Activated T-cell treated with anti-CD3 and anti-CD28 coated beads, Interleukin-2, amount 50 U/mL, for 4 hours (primary cell): ENCODE measurements at regions not wholly inside any gene's neighbourhood (a gene's known extent, or its start where the extent isn't known, plus 50 kb on each side); places are given as distances from the start of the nearest gene placed in this dataset.

Source experiments
- ATAC-seq, 2 donors: fragments of 200-7000 bp; cut with Tn5 transposase; one replicate each; pipeline ENCODE4 v1.10.0; 2021
- DNase-seq: peaks from one replicate; pipeline ENCODE4 v3.0.0-alpha.2; 2020
- H3K27me3 Mint-ChIP-seq: one replicate; pipeline ENCODE4 v1.8.0; 2021; ENCODE audit warnings: low read depth, mixed read lengths
- H3K36me3 Mint-ChIP-seq: one replicate; pipeline ENCODE4 v1.8.0; 2022; ENCODE audit warnings: mixed read lengths; ENCODE audit not compliant: insufficient read depth
- H3K4me1 Mint-ChIP-seq: one replicate; pipeline ENCODE4 v1.8.0; 2021; ENCODE audit warnings: low read depth, mixed read lengths
- H3K4me3 Mint-ChIP-seq: one replicate; pipeline ENCODE4 v1.8.0; 2021; ENCODE audit warnings: mild to moderate bottlenecking, moderate library complexity, mixed read lengths
- H3K9me3 Mint-ChIP-seq: one replicate; pipeline ENCODE4 v1.8.0; 2021; ENCODE audit warnings: mixed read lengths

DNA sequence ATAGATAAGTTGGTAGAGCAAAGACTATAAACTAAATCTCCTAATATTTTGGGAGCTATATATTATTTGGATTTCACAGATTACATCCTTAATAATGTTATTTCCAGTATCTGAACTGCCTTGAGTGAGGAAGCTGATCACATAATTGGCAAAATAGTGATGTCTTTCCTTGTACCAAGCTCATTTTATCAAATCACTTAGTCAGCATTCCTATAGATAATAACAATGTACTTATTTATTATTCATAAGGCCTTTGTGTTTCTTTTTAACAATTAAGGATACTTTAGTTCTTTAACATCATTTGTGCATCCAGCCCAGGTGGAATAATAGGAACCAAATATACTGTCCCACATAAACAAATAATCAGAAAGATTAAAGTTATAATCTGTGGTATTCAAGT lies 1093.6 kb downstream of the PCDH18 start:
- ATAC-seq: no peak
- Mint-ChIP-seq H3K27me3 (no peaks in the 10 kb centered on the region), H3K4me1 (no peaks in the 10 kb centered on the region), H3K4me3 (no peak overlapping the region), H3K9me3 (no peaks in the 10 kb centered on the region), H3K36me3 (no peaks in the 10 kb centered on the region)
- DNase-seq: no peak

DNA sequence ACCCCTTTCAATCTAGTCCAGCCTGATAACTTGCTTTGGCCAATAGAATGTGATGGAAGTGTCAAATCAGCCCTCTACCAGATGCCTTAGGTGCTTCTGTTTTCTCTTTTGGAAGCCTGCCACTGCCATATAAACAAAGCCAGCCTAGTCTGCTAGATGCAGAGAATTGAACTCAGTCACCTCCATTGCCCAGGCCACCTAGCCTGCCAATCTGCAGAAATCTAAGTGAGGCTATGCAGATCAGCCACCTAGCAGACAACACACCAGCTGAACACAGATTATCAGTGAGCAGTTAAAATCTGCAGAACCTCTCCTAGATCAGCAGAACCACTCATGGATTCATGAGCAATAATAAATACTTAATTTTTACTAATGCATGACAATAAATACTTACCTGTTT lies 1108.2 kb downstream of the PCDH18 start:
- Mint-ChIP-seq H3K9me3 (peaks cover 9% of the 10 kb centered on the region), H3K4me3 (no peak overlapping the region), H3K27me3 (no peaks in the 10 kb centered on the region), H3K4me1 (no peaks in the 10 kb centered on the region), H3K36me3 (no peaks in the 10 kb centered on the region)
- ATAC-seq: no peak
- DNase-seq: no peak

DNA sequence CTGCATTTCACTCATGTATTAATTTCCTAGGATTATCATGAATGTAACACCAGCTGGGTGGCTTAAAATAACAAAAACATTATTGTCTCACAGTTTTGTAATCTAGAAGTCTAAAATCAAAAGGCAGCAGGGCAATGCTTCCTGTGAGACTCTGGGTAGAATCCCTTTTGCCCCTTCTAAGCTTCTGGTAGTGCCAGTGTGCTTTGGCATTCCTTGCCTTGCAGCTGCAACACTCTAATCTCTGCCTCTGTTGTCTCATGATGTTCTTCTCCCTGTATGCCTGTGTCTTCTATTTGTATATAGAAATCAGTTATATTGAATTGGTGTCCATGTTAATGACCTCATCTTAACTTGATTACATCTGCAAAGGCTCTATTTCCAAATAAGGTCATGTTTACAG lies 1117.3 kb downstream of the PCDH18 start:
- ATAC-seq (no peak), DNase-seq (no peak)
- peaks cover 7% of the 10 kb centered on the region for H3K9me3 Mint-ChIP-seq
- H3K4me3 Mint-ChIP-seq: no peak overlapping the region
- no peaks in the 10 kb centered on the region for H3K27me3 Mint-ChIP-seq
- H3K4me1 Mint-ChIP-seq: no peaks in the 10 kb centered on the region
- no peaks in the 10 kb centered on the region for H3K36me3 Mint-ChIP-seq

DNA sequence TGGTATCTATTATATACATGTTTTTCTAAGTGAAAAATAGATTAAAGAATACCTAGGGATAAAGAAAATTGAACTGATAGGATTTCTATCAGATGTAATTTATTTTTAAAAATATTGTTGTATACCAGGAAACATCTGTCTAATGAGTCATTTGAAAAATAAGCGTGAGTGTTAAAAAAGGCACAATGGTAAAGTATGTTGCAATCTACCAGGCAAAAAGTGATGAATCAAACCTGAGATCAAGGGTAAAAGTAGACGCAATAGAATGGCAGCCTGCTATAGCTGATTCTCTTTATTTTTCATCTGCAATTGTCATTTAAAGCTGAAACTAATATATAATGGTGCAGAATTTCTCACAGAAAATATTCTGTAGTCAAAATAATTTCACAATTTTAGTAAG lies 1119.6 kb downstream of the PCDH18 start:
- Mint-ChIP-seq H3K4me1 (no peaks in the 10 kb centered on the region), H3K9me3 (peaks cover 7% of the 10 kb centered on the region), H3K4me3 (no peak overlapping the region), H3K27me3 (no peaks in the 10 kb centered on the region), H3K36me3 (no peaks in the 10 kb centered on the region)
- ATAC-seq: no peak
- no peak for DNase-seq

DNA sequence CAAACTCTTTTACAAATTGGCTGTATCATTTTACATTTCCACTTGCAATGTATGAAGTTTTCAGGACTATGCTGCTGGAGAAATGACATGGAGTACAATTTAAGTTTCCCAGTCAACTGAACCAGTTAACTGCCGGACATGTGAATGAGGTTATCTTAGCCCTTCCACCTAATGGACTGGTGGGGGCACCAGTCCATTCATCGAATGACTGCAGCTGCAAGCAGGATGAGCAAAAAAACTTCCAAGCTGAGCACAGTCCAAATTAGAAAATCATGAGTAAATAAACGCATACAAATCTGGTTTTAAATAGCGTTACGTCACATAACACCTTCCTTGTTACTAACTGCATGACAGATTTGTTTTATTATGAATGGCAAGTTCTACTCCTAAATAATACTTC lies 1131.5 kb downstream of the PCDH18 start:
- Mint-ChIP-seq H3K4me3 (no peak overlapping the region), H3K27me3 (no peaks in the 10 kb centered on the region), H3K9me3 (peaks cover 10% of the 10 kb centered on the region), H3K36me3 (no peaks in the 10 kb centered on the region), H3K4me1 (no peaks in the 10 kb centered on the region)
- ATAC-seq (no peak), DNase-seq (no peak)

DNA sequence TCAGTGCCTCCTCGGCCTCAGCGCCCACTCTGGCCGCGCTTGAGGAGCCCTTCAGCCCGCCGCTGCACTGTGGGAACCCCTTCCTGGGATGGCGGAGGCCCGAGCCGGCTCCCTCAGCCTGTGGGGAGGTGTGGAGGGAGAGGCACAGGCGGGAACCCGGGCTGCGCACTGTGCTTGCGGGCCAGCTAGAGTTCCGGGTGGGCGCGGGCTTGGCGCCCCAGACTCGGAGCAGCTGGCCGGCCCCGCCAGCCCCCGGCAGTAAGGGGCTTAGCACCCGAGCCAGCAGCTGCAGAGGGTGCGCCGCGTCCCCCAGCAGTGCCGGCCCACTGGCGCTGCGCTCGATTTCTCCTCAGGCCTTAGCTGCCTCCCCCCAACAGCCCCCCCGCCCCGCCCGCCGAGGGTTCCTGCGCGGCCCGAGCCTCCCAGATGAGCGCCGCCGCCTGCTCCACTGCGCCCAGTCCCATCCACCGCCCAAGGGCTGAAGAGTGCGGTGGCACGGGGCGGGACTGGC lies 1137.0 kb downstream of the PCDH18 start:
- Mint-ChIP-seq H3K36me3 (no peaks in the 10 kb centered on the region), H3K9me3 (peaks cover 9% of the 10 kb centered on the region), H3K4me1 (no peaks in the 10 kb centered on the region), H3K27me3 (no peaks in the 10 kb centered on the region), H3K4me3 (no peak overlapping the region)
- ATAC-seq: no peak
- DNase-seq: no peak

DNA sequence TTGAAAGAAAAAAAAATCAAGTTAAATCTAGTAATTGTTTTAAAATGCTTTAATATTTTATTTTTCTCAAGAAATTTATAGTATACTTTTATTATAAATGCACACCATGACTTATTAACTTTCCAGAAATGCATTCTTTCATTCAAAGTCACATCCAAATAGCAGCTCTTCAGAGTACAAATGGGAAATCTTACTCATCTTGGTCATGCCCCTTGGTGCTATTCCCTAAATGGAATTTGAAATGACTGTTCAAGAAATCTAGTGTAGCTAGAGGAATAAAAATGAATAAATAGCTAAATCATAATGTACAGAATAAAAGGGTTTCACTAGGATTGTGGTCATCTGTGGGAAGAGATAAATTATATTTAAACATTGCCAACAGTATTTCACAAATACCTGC lies 1139.7 kb downstream of the PCDH18 start:
- no peak overlapping the region for H3K4me3 Mint-ChIP-seq
- no peak for ATAC-seq
- H3K36me3 Mint-ChIP-seq: no peaks in the 10 kb centered on the region
- H3K9me3 Mint-ChIP-seq: peaks cover 9% of the 10 kb centered on the region
- no peak for DNase-seq
- no peaks in the 10 kb centered on the region for H3K27me3 Mint-ChIP-seq
- no peaks in the 10 kb centered on the region for H3K4me1 Mint-ChIP-seq

DNA sequence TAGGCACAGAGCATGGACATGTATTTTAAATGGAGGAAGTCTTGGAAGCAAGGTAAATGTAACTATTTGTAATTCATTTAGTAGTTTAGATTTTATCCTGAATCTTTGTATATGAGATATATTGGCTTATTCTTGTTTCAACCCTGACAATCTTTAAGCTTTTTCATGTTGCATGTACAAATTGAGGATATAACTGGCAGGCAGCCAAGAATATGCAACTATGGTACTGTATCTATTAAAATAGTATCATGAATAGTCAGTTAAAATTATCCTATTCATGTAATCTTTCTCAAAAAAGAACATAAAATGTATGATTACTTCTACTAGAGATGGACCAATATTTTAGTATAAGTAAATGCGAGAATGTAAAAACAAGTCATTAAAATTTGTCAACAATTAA lies 1141.5 kb downstream of the PCDH18 start:
- Mint-ChIP-seq H3K36me3 (no peaks in the 10 kb centered on the region), H3K27me3 (no peaks in the 10 kb centered on the region), H3K9me3 (peaks cover 5% of the 10 kb centered on the region), H3K4me1 (no peaks in the 10 kb centered on the region), H3K4me3 (no peak overlapping the region)
- ATAC-seq (no peak), DNase-seq (no peak)

DNA sequence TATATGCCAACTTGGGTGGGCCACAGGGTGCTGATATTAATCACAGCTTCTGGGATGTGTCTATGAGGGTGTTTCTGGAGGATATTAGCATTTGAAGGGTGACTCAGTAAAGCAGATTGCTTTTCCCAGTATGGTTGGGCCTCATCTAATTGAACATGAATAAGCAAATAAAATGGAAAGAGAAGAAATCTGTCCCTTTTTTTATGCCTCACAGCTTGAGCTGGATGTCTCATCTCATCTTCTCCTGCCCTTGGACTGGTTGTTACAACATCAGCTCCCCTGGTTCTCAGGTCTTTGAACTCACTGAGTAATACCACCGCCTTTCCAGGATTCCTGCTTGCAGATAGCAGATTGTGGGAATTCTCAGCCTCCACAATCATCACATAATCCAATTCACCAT lies 1149.2 kb downstream of the PCDH18 start:
- no peak overlapping the region for H3K4me3 Mint-ChIP-seq
- H3K27me3 Mint-ChIP-seq: no peaks in the 10 kb centered on the region
- ATAC-seq (no peak), DNase-seq (no peak)
- no peaks in the 10 kb centered on the region for H3K4me1 Mint-ChIP-seq
- no peaks in the 10 kb centered on the region for H3K9me3 Mint-ChIP-seq
- H3K36me3 Mint-ChIP-seq: no peaks in the 10 kb centered on the region

DNA sequence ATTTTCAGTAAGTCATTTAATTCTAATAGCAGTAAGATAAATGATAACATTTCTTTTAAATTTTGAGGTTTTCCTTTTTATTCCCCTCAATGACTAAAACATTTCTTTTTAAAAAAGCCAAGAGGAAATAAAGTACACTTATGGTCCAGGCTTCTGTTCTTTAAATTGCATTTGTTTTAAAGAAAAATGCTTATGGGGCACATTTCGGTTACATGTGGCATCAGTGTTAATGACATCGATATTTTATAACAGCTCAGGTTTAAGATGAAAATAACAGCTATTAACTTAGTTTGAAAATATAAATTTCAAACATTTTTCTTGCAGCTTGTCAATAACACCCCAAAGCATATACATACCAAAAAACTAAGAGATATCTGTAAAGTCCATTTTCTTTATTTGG lies 1161.1 kb downstream of the PCDH18 start:
- ATAC-seq: no peak
- no peaks in the 10 kb centered on the region for H3K36me3 Mint-ChIP-seq
- no peaks in the 10 kb centered on the region for H3K9me3 Mint-ChIP-seq
- H3K27me3 Mint-ChIP-seq: no peaks in the 10 kb centered on the region
- no peak overlapping the region for H3K4me3 Mint-ChIP-seq
- H3K4me1 Mint-ChIP-seq: no peaks in the 10 kb centered on the region
- no peak for DNase-seq

DNA sequence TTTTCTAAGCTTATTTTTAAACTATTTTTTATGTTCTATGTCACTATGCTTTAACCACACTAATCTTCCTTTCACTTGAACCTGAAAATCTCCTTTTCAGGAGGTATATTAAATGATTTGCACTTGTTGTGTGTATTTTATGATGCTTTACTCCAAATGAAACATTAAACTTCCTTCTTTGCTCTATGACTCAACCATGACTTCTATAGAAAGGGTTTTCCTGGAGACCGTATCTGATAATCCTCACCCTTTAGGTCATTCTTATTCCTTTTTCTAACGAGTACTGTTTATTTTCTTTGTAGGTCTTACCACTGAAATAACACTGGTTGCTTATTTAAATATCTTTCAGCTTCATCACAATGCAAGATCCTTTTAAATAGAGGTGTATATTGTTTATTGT lies 1163.2 kb downstream of the PCDH18 start:
- Mint-ChIP-seq H3K27me3 (no peaks in the 10 kb centered on the region), H3K36me3 (no peaks in the 10 kb centered on the region), H3K4me1 (no peaks in the 10 kb centered on the region), H3K9me3 (no peaks in the 10 kb centered on the region), H3K4me3 (no peak overlapping the region)
- ATAC-seq (no peak), DNase-seq (no peak)

DNA sequence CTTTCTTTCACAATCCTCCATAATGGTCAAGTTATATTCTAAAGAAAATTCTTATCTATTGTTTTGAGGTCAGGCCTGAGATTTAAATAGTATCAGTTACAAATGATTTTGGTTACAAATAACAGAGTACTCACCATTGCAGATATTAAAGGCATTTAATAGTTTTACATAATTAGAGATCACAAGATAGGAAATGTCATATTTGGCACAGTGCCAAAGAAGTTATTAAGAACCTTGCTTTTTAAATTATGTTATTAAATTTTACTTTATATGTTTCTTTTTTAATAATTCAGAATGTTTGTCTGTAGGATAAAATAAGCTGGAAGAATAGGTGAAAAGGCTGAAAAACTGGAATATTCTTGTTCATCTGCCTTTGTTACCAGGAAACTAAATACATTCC lies 1174.7 kb downstream of the PCDH18 start:
- no peak overlapping the region for H3K4me3 Mint-ChIP-seq
- H3K36me3 Mint-ChIP-seq: no peaks in the 10 kb centered on the region
- peaks cover 7% of the 10 kb centered on the region for H3K9me3 Mint-ChIP-seq
- no peaks in the 10 kb centered on the region for H3K4me1 Mint-ChIP-seq
- no peaks in the 10 kb centered on the region for H3K27me3 Mint-ChIP-seq
- DNase-seq (no peak), ATAC-seq (no peak)

DNA sequence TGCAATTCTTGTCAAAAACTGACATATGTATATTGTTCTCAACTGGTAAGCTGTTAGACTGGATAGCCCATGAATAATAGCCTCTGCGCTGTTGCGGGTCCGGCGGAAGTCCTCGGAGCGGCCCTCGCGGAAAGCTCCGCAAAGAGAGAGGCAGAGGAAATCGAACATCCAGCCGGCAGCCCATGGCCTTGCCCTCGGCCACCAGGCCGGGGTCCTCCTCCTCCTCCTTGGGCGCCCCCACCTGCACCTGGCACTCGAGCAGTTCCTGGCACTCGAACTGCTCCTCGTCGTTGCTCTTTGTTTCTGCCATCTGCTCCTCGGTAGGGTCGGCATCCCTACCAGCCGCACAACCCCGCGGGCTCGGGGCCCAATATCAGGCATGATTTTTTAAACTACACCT lies 1176.3 kb downstream of the PCDH18 start:
- H3K27me3 Mint-ChIP-seq: no peaks in the 10 kb centered on the region
- DNase-seq (no peak), ATAC-seq (no peak)
- no peaks in the 10 kb centered on the region for H3K4me1 Mint-ChIP-seq
- H3K9me3 Mint-ChIP-seq: peaks cover 7% of the 10 kb centered on the region
- no peaks in the 10 kb centered on the region for H3K36me3 Mint-ChIP-seq
- H3K4me3 Mint-ChIP-seq: no peak overlapping the region

DNA sequence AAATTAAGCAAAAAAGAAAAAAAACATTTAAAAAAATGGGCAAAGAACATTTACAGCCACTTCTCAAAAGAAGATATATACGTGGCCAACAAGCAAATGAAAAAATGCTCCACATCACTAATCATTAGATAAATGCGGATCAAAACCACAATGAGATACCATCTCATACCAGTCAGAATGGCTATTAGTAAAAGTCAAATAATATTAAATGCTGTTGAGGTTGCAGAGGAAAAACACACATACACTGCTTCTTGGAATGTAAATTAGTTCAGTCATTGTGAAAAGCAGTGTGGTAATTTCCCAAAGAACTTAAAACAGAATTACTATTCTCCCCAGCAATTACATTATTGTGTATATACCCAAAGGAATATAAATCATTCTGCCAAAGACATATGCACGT lies 1189.0 kb downstream of the PCDH18 start:
- ATAC-seq: no peak
- no peak for DNase-seq
- H3K4me1 Mint-ChIP-seq: no peaks in the 10 kb centered on the region
- peaks cover 17% of the 10 kb centered on the region for H3K9me3 Mint-ChIP-seq
- no peaks in the 10 kb centered on the region for H3K36me3 Mint-ChIP-seq
- no peak overlapping the region for H3K4me3 Mint-ChIP-seq
- no peaks in the 10 kb centered on the region for H3K27me3 Mint-ChIP-seq

DNA sequence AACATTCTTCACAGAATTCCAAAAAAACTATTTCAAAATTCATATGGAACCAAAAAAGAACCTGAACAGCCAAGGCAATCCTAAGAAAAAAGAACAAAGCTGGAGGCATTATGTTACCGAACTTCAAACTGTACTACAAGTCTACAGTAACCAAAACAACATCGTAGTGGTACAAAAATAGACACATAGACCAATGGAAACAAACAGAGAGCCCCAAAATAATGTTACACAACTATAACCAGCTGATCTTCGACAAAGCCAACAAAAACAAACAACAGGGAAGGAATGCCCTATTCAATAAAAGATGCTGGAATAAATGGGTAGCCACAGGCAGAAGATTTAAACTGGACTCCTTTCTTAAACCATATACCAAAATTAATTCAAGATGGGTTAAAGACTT lies 1189.6 kb downstream of the PCDH18 start:
- Mint-ChIP-seq H3K36me3 (no peaks in the 10 kb centered on the region), H3K9me3 (peaks cover 17% of the 10 kb centered on the region), H3K27me3 (no peaks in the 10 kb centered on the region), H3K4me3 (no peak overlapping the region), H3K4me1 (no peaks in the 10 kb centered on the region)
- ATAC-seq (no peak), DNase-seq (no peak)

DNA sequence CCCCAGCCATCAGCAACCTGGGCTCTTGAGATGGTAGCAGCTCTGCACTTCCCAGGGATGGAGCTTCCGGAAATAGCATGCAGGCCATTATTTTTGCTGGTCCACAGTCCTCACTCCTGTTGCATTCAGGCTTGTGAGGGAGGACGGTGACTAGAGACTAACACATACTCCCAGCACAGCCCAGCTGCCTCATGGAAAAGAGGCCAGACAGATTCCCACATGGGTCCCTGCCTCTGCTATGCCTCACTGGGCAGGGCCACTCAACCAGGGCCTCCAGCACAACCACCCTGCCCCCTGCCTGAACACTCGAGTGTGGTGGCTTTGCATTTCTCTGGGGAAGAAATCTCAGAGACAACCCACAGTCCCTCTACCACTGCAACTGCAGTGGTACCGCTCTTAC lies 1195.1 kb downstream of the PCDH18 start:
- no peak for ATAC-seq
- no peaks in the 10 kb centered on the region for H3K4me1 Mint-ChIP-seq
- no peak overlapping the region for H3K4me3 Mint-ChIP-seq
- no peaks in the 10 kb centered on the region for H3K27me3 Mint-ChIP-seq
- no peaks in the 10 kb centered on the region for H3K36me3 Mint-ChIP-seq
- H3K9me3 Mint-ChIP-seq: peaks cover 21% of the 10 kb centered on the region
- no peak for DNase-seq
